HG02623 (cell line): ENCODE measurements at regions not wholly inside any gene's neighbourhood (a gene's known extent, or its start where the extent isn't known, plus 50 kb on each side); places are given as distances from the start of the nearest gene placed in this dataset.

Source experiments
- ATAC-seq: cut with Tn5 transposase; IDR thresholded peaks from one replicate; pipeline ENCODE4 v1.9.1; 2021; ENCODE audit warnings: moderate library complexity; ENCODE audit not compliant: unreplicated experiment

- ATAC-seq, result no peak
These were observed 182.9 kb upstream of the CAMK1G start for GRCh38 chr1:209400351-209401220.

GRCh38 chr1:209402697-209403096 lies 180.8 kb upstream of the CAMK1G start:
- no peak for ATAC-seq

- no peak for ATAC-seq
These were observed 179.6 kb upstream of the CAMK1G start for GRCh38 chr1:209403921-209404320.

GRCh38 chr1:209404577-209404976 lies 178.9 kb upstream of the CAMK1G start:
- ATAC-seq, result no peak

GRCh38 chr1:209405183-209405814 lies 178.2 kb upstream of the CAMK1G start:
- ATAC-seq, result no peak

DNA sequence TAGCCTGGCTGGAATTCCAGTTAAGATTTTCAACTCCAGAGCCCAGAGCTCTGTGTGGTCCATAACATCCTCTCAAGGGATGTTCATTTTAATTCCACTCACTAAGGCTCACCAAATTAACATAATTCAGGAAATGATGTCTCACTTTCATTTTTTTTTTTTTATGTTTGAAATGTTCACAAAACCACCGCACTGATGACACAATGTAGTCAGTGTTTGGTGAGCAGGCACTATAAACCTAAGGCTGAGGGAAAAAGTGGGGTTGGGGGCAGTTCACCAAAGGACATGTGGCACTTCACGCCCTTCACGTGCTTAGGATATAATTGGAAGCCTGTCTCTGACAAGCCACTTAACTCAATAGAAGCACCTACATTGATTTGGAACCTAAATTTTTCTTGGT lies 177.3 kb upstream of the CAMK1G start:
- ATAC-seq, result no peak

DNA sequence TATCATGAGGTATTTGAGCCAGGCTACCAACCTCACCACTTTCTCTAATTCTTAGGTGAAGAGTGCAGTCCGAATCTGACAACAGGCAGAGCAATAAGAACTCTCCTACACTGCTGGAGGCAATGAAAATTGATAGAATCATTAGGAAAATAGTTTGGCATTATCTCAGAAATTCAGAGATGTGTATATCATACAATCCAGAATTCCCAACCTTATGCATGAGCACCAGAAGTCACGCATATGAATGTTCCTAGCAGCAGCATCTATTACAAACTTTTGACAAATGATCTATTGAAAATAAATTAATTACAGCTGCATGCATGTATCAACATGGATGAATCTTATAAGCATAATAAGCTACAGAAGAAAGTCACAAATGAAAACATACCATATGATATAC lies 176.9 kb upstream of the CAMK1G start:
- ATAC-seq, result no peak

- ATAC-seq, result no peak
These were observed 173.7 kb upstream of the CAMK1G start for GRCh38 chr1:209409780-209410179.

- no peak for ATAC-seq
These were observed 172.0 kb upstream of the CAMK1G start for GRCh38 chr1:209411491-209411929.

DNA sequence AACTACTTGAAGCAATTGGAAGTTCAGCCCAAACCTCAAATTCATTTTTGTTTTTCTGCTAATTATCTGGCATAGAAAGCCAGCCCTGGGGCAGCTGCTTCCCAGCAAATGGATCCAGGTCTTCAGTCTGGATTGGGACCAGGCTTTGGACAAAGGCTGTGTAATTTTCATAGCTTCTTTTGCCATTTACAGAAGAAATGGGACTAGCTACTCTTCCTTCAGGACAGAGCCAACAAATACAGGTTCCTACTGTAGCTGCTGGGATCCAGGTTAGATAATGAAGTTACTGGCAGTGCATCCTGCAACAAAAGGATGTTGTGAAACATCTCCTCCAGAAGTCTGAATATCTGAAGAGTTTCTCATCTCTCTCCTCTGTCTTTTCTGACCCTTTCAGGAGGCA lies 171.5 kb upstream of the CAMK1G start:
- ATAC-seq, result no peak

DNA sequence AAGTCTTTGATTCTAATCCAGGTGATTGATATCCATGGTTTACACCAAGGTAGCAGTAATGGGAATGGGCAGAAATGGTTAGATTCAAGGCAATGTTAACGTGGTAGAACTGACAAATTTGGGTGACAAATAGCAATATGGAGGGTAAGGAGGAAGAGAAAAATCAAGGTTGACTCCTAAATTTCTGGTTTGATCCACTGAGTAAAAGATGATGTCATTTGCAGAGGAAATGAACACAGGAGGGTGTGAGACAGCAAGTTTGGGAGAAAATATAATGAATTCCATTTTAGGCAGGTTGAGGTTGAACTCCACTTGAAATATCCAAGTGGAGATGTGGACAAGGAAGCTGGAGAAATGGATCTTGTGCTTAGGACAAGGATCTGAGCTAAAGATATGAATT lies 170.9 kb upstream of the CAMK1G start:
- ATAC-seq, result no peak

DNA sequence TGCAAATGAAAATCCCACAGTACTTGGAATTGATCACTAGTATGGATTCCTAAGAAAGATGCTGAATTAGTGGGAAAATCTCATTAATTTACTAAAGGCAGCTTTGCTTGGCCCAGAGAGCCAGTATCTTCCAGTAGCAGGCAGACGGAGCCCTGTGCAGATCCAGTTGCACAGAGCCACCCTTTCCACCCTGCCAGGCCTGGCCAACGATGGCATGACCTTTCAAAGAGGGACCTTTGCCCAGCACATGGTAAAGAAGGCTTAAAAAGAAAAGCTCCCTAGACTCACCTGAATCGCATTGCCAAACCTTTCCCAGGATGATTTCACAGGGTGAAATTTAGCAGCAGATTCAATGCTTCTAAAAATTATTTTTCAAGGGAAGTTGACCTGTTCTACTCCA lies 170.5 kb upstream of the CAMK1G start:
- ATAC-seq, result no peak

DNA sequence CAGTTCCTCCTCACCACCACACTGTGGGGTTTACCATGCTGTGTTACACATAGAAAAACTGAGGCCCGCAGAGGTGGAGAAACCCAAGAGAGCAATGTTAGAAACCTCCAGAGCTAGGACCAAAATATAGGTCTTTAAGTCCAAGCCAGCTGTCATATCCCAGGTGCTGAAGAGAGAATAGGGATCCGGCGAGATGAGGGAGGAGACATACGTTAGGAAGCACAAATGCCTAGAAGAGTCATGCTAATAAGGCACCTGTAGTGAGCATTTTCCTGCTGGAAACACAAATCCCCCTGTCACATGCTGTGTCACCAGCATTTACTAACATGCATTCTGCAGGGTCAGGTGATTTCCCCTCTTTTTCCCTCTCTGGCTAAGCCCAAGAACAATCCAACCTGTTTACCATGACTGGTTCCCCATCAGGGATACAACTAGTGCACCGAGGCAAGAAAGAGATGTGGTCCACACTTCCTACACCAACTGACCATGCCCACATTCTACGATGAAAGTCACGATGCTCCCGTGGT lies 168.6 kb upstream of the CAMK1G start:
- ATAC-seq, result no peak

GRCh38 chr1:209416039-209416438 lies 167.5 kb upstream of the CAMK1G start:
- no peak for ATAC-seq

DNA sequence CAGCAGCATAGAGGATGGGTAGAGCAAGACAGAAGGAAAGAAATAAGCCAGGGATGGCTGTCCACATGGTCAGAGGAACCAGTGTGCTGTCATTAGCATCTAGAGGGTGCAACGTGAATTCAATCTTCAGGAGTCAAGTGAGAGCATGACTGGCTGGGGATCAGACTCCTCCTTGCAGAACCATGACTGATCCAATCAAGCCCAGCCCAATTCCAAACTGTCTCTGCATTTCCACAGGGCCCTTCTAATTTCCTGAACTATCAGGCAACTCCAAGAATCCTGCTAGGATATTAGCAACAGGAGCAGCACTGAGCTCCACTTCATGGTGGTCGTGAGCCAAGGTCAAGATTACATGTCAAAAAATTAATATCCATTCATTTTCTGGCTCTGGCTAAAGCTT lies 166.8 kb upstream of the CAMK1G start:
- no peak for ATAC-seq

DNA sequence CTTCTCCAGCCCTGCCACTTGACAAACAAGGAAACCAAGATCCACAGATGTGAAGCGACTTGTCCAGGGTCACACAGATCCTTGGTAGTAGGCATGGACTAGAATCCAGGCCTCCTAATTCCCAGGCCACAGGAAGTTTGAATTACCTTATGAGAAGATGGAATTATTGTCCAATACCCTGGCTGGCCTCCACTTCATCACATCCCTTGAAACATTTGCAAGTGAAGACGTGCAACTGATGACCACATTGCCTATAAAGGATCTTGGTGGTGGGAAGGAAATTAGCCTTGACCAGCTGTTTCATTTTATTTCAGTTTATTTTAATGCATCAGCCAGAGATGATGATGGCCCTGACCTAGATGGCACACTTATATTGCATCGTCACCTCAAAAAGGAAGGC lies 165.8 kb upstream of the CAMK1G start:
- ATAC-seq, result no peak

DNA sequence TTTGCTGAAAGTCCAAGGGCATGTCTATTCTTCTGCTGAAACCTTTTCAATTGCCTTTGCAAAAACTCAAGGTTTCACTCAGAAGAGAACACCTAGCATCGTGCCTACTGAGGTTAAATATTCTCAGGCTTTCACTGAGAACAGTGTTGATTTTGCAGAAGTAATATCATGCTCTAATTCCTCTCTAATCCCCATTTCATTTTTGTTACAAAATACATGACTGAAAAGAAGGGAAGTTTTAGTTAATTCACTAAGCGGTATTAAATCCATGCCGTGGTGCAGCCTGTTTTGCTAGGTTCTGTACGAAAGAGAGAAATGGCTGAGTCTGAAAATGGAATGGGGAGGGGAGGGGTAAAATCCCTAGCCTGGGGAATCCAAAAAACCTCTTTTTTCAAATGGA lies 163.2 kb upstream of the CAMK1G start:
- ATAC-seq, result no peak

- ATAC-seq, result no peak
These were observed 162.3 kb upstream of the CAMK1G start for GRCh38 chr1:209421186-209421585.

GRCh38 chr1:209421978-209422680 lies 161.4 kb upstream of the CAMK1G start:
- no peak for ATAC-seq

GRCh38 chr1:209425959-209426358 lies 157.6 kb upstream of the CAMK1G start:
- no peak for ATAC-seq

- no peak for ATAC-seq
These were observed 156.2 kb upstream of the CAMK1G start for GRCh38 chr1:209427277-209427676.

DNA sequence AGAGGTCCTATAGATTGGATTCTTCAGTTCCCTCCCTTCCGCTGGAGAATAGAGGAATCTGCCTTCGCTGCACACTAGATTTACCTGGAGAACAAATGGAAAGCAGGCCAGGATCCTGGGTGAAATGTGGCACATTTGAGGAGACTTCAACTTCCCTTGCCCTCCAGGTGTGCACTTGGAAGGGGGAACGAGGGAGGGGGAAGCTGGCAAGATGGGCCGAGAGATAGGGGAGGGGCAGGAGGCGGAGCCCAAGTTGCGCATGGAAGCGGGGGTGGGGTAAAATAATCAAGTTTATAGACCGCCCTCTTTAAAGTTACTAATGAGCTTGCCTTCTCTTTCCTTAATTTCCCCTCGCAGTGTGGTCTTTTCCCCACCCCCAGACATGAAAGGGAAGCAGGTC lies 155.7 kb upstream of the CAMK1G start:
- no peak for ATAC-seq
